ENCODE measurements at regions not wholly inside any gene's neighbourhood (a gene's known extent, or its start where the extent isn't known, plus 50 kb on each side); places are given as distances from the start of the nearest gene placed in this dataset.
"Not testable (repeated sequence)": the region's sequence is repeated elsewhere in the genome, so short reads cannot be mapped to it uniquely, and the experiment has no call there.

- no peak for DNase-seq (ENCODE audit: low read depth in 2 of 2)
These were observed 104.6 kb upstream of the GPBP1 start for GRCh38 chr5:57069115-57069835.

- no peak for DNase-seq (ENCODE audit: low read depth in 2 of 2)
These were observed 101.5 kb upstream of the GPBP1 start for GRCh38 chr5:57072218-57072892.

DNA sequence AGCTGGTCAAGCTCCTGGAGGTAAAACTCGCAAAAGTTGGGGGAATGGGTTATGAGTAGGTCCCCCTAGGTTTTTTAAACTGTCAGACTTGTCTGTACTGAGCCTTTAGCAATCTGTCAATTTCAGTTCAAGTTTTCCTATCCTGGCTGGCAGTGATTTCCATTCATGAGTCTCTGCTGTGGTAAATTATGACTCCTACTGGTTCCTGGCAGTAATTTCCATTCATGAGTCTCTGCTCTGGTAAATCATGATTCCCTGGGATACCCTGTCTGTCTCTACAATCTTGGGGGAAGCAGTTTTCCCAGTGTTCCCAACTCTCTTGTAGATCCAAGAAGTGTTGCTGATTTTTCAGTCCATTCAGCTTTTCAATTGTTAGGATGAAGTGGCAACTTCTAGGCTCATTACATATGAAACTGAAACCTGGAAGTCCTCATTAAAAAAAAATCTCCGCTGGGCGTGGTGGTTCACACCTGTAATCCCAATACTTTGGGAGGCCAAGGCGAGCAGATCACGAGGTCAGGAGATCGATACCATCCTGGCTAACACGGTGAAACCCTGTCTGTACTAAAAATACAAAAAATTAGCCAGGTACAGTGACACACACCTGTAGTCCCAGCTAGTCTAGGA, 91.3 kb upstream of the GPBP1 start:
- DNase-seq (ENCODE audit: low read depth in 2 of 2) = no peak

GRCh38 chr5:57085306-57086081, 88.4 kb upstream of the GPBP1 start:
- DNase-seq (ENCODE audit: low read depth in 2 of 2) = no peak

GRCh38 chr5:57087947-57088346, 85.9 kb upstream of the GPBP1 start:
- not testable (repeated sequence) for DNase-seq (ENCODE audit: low read depth in 2 of 2)

DNA sequence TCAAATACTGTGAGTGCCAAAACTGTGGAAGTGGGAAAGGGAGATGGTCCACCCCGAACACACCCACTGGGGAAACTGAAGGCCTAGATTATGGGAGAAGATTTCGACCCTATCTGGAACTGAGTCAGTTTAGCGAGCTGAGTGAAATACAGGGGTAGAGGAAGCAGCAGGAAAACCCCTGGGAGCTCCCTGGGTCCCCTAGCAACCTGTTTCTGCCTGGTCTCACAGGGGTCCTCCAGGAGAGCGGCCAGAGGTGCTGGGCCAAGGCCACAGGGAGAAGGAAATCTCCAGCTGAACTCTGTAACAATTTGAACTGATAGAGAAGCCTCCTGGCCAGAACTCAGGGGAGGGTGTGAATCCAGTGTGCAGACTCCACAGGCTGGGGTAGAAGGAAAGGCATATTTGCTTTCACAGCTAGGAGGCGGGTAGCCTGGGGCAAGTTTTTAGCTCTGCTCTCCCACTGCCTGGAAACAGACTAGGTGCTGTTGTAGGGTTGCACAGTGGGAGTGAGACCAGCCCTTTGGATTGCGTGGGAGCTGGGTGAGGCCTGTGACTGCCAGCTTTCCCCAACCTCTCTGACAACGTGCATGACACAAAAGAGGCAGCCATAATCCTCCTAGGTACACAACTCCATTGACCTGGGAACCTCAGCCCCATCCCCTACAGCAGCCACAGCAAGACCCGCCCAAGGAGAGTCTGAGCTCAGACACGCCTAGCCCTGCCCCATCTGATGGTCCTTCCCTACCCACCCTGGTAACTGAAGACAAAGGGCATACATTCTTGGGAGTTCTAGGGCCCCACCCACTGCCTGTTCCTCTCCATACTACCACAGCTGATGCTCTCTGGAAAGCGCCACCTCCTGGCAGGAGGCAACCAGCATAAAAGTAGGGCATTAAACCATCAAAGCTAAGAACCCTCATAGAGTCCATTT, 78.8 kb upstream of the GPBP1 start:
- DNase-seq (ENCODE audit: low read depth in 2 of 2) = no peak

DNA sequence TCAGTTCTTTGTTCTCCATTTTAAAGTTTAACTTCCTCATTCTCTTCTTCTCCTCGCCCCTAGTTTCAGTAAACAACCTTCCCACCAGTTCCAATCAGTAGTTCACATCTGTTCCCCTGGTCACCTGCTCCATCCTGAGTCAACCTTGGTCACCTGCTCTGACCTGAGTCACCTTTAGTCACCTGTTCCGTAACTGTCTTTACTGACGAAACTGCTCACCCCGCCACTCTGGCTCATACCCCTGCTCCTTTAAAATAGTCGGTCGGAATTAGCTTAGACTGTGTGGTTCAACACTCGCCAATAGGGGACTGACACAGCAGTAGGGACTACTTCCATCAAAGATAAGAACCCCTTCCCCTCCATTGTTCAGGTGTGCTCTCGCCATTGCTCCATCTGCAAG, 76.3 kb upstream of the GPBP1 start:
- no peak for DNase-seq (ENCODE audit: low read depth in 2 of 2)

- no peak for DNase-seq (ENCODE audit: low read depth in 2 of 2)
These were observed 71.5 kb upstream of the GPBP1 start for GRCh38 chr5:57102189-57102904.

DNA sequence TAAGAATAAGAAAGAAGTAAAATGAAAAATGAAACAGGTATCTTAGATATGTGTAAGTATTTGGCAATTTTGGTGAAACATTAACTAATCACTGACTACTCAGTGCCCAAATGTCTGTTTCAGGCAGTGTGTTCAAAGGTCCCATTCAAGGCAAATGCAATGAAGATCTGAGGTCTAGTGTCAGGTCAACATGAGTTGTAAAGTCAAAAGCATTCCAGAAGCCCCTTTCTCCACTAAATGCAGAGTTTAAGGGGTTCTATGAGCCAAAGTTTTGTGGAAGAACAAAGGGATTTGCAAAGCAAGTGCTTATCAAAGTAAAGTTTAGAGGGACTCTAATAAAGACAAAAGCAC, 71.0 kb upstream of the GPBP1 start:
- no peak for DNase-seq (ENCODE audit: low read depth in 2 of 2)

DNA sequence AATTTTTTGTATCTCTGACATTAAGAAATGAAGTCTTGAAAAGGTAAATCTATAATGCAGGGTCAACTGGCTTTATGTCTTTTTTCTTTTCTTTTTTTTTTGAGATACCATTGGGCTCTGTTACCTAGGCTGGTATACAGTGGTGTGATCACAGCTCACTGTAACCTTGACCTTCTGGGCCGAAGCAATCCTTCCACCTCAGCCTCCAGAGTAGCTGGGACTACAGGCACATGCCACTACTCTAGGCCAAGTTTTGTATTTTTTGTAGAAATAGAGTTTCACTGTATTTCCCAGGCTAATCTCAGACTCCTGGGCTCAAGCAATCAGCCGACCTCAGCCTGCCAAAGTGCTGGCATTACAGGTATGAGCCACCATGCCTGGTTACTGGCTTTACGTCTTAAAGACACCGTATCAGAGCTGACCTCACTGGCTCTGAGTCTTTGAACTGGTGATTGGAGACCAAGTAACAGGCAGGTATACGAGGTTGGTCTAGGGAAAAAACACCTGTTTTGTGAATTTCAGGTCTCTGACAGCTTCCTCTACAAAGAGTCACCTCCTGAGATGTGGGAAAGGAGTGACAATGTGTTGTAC, 70.4 kb upstream of the GPBP1 start:
- DNase-seq (ENCODE audit: low read depth in 2 of 2) = no peak

GRCh38 chr5:57106661-57107060, 67.2 kb upstream of the GPBP1 start:
- DNase-seq (ENCODE audit: low read depth in 2 of 2) = no peak

DNA sequence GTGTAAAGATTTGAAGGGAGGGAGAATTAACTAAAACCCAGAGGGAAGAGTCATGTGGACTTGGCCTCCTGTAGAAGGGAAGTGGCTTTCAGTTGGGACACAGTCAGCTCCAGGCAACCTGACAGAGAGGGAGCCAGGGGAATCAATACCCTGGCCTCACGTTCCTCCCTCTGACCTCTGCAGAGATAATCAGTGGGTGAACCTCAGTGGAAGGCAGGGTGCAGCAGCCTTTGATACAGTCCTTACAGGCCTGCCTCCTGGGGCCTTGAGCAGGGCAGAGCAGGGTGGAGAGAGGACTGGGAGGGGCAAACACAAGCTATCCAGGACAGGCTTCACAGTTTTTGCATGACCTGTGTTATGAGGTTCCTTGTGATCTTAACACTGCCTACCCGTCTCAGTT, 61.9 kb upstream of the GPBP1 start:
- DNase-seq (ENCODE audit: low read depth in 2 of 2) = no peak

GRCh38 chr5:57113481-57113880, 60.4 kb upstream of the GPBP1 start:
- no peak for DNase-seq (ENCODE audit: low read depth in 2 of 2)

- no peak for DNase-seq (ENCODE audit: low read depth in 2 of 2)
These were observed 56.3 kb upstream of the GPBP1 start for GRCh38 chr5:57117596-57117995.

DNA sequence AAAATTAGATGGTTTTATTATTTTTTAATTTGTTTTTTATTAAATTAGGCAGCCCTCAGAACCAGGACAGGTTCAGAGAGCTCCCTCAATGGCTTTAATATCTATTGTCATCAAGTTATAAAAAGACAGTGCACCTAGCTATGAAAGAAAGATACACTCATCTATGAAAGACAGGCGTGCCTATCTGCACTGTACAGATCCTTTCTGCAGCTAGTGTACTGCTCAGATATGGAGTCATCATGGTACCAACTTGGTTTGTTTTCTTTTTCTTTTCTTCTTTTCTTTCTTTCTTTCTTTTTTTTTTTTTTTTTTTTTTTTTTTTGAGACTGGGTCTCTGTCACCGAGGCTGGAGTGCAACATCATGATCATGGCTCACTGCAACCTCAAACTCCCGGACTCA, 54.8 kb upstream of the GPBP1 start:
- DNase-seq (ENCODE audit: low read depth in 2 of 2) = no peak

DNA sequence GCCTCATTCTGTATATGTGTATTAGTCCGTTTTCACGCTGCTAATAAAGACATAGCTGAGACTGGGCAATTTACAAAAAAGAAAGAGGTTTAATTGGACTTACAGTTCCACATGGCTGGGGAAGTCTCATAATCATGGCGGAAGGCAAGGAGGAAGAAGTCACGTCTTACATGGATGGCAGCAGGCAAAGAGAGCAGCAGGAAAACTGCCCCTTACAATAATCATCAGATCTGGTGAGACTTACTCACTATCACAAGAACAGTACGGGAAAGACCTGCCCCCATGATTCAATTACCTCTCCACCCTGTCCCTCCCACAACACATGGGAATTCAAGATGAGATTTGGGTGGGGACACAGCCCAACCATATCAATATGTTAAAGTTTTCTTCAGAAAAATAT, 49.8 kb upstream of the GPBP1 start:
- DNase-seq (ENCODE audit: low read depth in 2 of 2) = no peak
